ENCODE measurements at regions not wholly inside any gene's neighbourhood (a gene's known extent, or its start where the extent isn't known, plus 50 kb on each side); places are given as distances from the start of the nearest gene placed in this dataset.

- no peak for TF ChIP-seq POLR2A (IDR thresholded peaks at IDR 0.05; ENCODE audit: borderline replicate concordance, extremely low read depth, insufficient read depth, insufficient read length)
- TF ChIP-seq CTCF (IDR thresholded peaks at IDR 0.05 in 2 of 3, conservative IDR thresholded peaks at IDR 0.05 in 1 of 3; ENCODE audit: borderline replicate concordance in 1 of 3, insufficient read depth in 1 of 3, low read depth in 2 of 3, low read length in 2 of 3) = no peak
- no peak for TF ChIP-seq RAD21 (IDR thresholded peaks at IDR 0.05; ENCODE audit: low read depth)
- no peak for TF ChIP-seq SP1 (IDR thresholded peaks at IDR 0.05; ENCODE audit: low read depth)
- no peak for TF ChIP-seq EZH2 (IDR thresholded peaks at IDR 0.05)
- no peak for TF ChIP-seq EZH2phosphoT487 (IDR thresholded peaks at IDR 0.05; ENCODE audit: borderline replicate concordance)
- TF ChIP-seq CEBPB (IDR thresholded peaks at IDR 0.05; ENCODE audit: low read depth) = no peak
- no peak for TF ChIP-seq REST (IDR thresholded peaks at IDR 0.05; ENCODE audit: low read depth)
- TF ChIP-seq POLR2AphosphoS5 (IDR thresholded peaks at IDR 0.05; ENCODE audit: low read depth, low read length) = no peak
These were observed 271.1 kb upstream of the RPS23 start for GRCh38 chr5:82549263-82549662.
